Nephron (organoid): ENCODE measurements at regions not wholly inside any gene's neighbourhood (a gene's known extent, or its start where the extent isn't known, plus 50 kb on each side); places are given as distances from the start of the nearest gene placed in this dataset.

Source experiments
- H3K27ac Mint-ChIP-seq, 3 experiments: 2 replicates each; pipeline ENCODE4 v1.8.0; 2020; ENCODE audit warnings: mixed read lengths in 3 of 3, mild to moderate bottlenecking in 2 of 3, moderate library complexity in 1 of 3
- H3K27me3 Mint-ChIP-seq: 2 replicates; pipeline ENCODE4 v1.8.0; 2021; ENCODE audit warnings: low read depth, mild to moderate bottlenecking, moderate library complexity, mixed read lengths
- H3K36me3 Mint-ChIP-seq: 2 replicates; pipeline ENCODE4 v1.8.0; 2020; ENCODE audit warnings: low read depth, mixed read lengths
- H3K4me1 Mint-ChIP-seq: 2 replicates; pipeline ENCODE4 v1.8.0; 2020; ENCODE audit warnings: mixed read lengths
- H3K4me3 Mint-ChIP-seq, 3 experiments: 2 replicates each; pipeline ENCODE4 v1.8.0; 2020; ENCODE audit warnings: mild to moderate bottlenecking in 3 of 3, mixed read lengths in 3 of 3, moderate library complexity in 2 of 3
- H3K9me3 Mint-ChIP-seq: 2 replicates; pipeline ENCODE4 v1.8.0; 2020; ENCODE audit warnings: mixed read lengths
- CTCF ChIP-seq, 3 experiments: fragments of 200-600 bp; sonication (generic); IDR thresholded peaks; one replicate each; pipeline ENCODE4 v1.5.0; 2021; ENCODE audit warnings: antibody characterized with exemption in 3 of 3; ENCODE audit not compliant: unreplicated experiment in 3 of 3

GRCh38 chr1:96090134-96090533 lies 631.5 kb upstream of the PTBP2 start:
- H3K4me1 Mint-ChIP-seq: no peaks in the 10 kb centered on the region
- peaks cover 4% of the 10 kb centered on the region for H3K27me3 Mint-ChIP-seq
- H3K9me3 Mint-ChIP-seq: no peaks in the 10 kb centered on the region
- no peaks in the 10 kb centered on the region for H3K36me3 Mint-ChIP-seq
- TF ChIP-seq CTCF (IDR thresholded peaks at IDR 0.05; ENCODE audit: unreplicated experiment in 3 of 3): no peak
- H3K27ac Mint-ChIP-seq: no peak overlapping the region
- H3K4me3 Mint-ChIP-seq: no peak overlapping the region

- no peaks in the 10 kb centered on the region for H3K4me1 Mint-ChIP-seq
- no peak overlapping the region for H3K4me3 Mint-ChIP-seq
- peaks cover 4% of the 10 kb centered on the region for H3K27me3 Mint-ChIP-seq
- no peaks in the 10 kb centered on the region for H3K36me3 Mint-ChIP-seq
- H3K9me3 Mint-ChIP-seq: no peaks in the 10 kb centered on the region
- H3K27ac Mint-ChIP-seq: peak overlapping the region in 1 of 3 experiments; percentile 68
- no peak for TF ChIP-seq CTCF (IDR thresholded peaks at IDR 0.05; ENCODE audit: unreplicated experiment in 3 of 3)
Observed at GRCh38 chr1:96095849-96096612, 625.6 kb upstream of the PTBP2 start.

GRCh38 chr1:96096613-96097321 lies 624.8 kb upstream of the PTBP2 start:
- no peak for TF ChIP-seq CTCF (IDR thresholded peaks at IDR 0.05; ENCODE audit: unreplicated experiment in 3 of 3)

GRCh38 chr1:96104506-96104905 lies 617.1 kb upstream of the PTBP2 start:
- no peaks in the 10 kb centered on the region for H3K27me3 Mint-ChIP-seq
- H3K27ac Mint-ChIP-seq: no peak overlapping the region
- H3K9me3 Mint-ChIP-seq: peaks cover 2% of the 10 kb centered on the region
- no peak overlapping the region for H3K4me3 Mint-ChIP-seq
- TF ChIP-seq CTCF (IDR thresholded peaks at IDR 0.05; ENCODE audit: unreplicated experiment in 3 of 3): no peak
- H3K36me3 Mint-ChIP-seq: no peaks in the 10 kb centered on the region
- no peaks in the 10 kb centered on the region for H3K4me1 Mint-ChIP-seq

More at GRCh38 chr1:96096613-96097321, 624.8 kb upstream of the PTBP2 start:
- Mint-ChIP-seq H3K36me3 (no peaks in the 10 kb centered on the region), H3K4me3 (no peak overlapping the region), H3K27ac (no peak overlapping the region), H3K27me3 (peaks cover 4% of the 10 kb centered on the region), H3K9me3 (no peaks in the 10 kb centered on the region), H3K4me1 (no peaks in the 10 kb centered on the region)

- Mint-ChIP-seq H3K27me3 (no peaks in the 10 kb centered on the region), H3K27ac (no peak overlapping the region), H3K4me1 (no peaks in the 10 kb centered on the region), H3K9me3 (peaks cover 2% of the 10 kb centered on the region), H3K4me3 (no peak overlapping the region), H3K36me3 (no peaks in the 10 kb centered on the region)
- TF ChIP-seq CTCF (IDR thresholded peaks at IDR 0.05; ENCODE audit: unreplicated experiment in 3 of 3): no peak
Observed at GRCh38 chr1:96104906-96105305, 616.7 kb upstream of the PTBP2 start.
